ENCODE measurements at regions not wholly inside any gene's neighbourhood (a gene's known extent, or its start where the extent isn't known, plus 50 kb on each side); places are given as distances from the start of the nearest gene placed in this dataset.

- no peak for DNase-seq
Measured at GRCh38 chr4:124396333-124396732, 316.2 kb downstream of the ANKRD50 start.

DNA sequence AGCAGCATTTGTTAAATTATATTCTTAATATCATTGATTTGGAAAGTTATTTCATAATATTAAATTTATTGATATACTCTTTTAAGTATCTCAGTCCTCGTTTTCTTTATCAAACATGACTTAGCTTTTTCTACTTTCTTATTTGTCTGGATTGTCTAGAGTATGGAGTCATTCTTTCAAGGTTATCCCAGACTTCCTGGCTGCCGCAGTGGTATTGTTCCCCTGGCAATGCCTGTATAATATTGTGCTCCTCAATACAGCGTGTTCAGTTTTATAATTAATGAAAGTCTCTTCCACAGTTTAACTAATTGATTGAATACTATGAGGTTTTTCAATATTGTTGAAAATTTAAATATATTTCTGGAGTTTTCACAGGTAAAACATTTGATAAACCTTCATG lies 310.9 kb downstream of the ANKRD50 start:
- no peak for DNase-seq

GRCh38 chr4:124409044-124409443 lies 303.5 kb downstream of the ANKRD50 start:
- DNase-seq: no peak

- no peak for DNase-seq
Measured at GRCh38 chr4:124414276-124415040, 298.1 kb downstream of the ANKRD50 start.

DNA sequence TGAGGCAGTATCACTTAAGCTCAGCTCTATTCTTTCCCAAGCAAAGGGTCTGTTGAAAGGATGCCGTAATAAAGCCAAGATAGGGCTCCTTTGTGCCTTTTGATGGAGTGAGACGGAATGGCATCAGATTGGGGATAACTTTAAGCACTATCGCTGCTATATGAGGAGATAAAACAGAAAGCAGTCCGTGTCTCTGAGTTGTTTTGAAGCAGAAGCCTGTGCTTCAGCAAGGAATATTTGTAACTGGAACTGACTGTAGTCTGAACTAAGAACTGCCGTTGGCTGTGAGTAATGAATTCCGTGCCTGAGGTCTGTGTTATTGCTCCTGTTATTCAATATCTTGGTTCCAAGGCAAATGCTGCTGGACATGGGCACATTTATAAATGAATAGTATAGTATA lies 297.4 kb downstream of the ANKRD50 start:
- DNase-seq: no peak

- no peak for DNase-seq
Measured at GRCh38 chr4:124417371-124417770, 295.2 kb downstream of the ANKRD50 start.

GRCh38 chr4:124420166-124420695 lies 292.3 kb downstream of the ANKRD50 start:
- DNase-seq: no peak

DNA sequence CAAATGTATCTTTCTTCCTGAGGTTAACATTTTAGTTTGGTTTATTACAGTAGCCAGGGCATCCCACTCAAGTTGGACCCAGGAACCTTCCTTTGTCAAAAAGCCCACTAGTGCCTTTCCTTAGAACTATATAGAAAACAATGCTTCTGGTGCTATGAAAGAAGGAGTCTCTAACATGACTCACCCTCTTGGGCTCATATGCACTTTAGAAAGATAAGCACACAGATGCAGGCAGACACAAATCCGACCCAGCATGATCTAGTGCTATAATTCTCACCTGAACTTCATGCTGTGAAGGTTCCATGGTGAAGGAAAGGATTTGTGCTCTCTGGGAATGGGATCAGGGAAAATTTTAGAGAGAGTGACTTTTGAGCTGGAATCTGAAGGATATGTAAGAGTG lies 289.4 kb downstream of the ANKRD50 start:
- no peak for DNase-seq

- no peak for DNase-seq
Measured at GRCh38 chr4:124426279-124426678, 286.3 kb downstream of the ANKRD50 start.

DNA sequence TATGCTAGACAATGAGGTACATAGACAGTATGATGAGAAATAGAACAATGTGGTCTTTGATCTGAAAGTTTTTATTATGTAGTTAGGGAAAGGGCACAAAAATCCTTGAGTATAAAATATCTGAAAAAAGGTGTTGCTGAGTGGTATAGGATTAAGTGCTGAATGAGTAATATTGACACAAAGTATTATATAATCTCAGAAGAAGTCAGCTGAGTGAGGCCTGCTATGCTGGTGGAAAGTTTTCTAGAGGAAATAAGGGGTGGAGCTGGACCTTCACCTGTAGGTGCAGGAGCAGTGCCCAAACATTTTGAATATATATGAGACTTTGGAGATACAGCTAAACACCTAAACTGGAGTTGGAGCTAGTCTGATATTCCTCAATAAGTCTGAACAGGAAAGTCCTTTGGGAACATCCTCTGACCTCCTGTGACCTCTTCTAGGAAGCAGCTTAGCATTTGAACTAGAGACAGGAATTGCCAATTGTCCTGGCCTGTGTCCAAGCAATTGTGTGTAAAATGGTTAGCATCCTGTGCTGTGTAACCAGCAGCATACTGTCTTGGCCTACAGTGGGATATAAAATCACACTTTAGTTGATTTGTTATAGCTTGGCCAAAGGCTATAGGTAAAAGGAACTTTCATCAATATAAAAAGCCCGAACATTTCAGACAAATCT lies 285.3 kb downstream of the ANKRD50 start:
- no peak for DNase-seq

DNA sequence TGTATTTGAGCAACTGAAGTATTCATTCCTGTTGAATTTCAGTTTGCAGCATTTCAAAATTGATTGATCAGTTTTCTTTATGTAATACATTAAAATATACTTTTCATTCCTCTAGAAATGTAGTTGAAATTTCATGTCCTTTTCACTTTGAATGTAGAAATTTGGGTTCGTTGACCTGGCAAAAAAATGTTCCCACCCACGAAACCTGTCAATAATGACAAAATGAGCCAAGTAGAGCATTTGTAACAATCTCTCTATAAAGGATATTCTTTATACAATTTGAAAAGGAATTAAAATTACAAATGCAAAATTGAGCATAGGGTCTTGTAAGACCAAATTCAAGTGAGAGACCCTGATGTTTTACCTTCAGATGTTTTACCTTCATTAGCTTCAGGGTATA lies 283.9 kb downstream of the ANKRD50 start:
- DNase-seq: no peak

DNA sequence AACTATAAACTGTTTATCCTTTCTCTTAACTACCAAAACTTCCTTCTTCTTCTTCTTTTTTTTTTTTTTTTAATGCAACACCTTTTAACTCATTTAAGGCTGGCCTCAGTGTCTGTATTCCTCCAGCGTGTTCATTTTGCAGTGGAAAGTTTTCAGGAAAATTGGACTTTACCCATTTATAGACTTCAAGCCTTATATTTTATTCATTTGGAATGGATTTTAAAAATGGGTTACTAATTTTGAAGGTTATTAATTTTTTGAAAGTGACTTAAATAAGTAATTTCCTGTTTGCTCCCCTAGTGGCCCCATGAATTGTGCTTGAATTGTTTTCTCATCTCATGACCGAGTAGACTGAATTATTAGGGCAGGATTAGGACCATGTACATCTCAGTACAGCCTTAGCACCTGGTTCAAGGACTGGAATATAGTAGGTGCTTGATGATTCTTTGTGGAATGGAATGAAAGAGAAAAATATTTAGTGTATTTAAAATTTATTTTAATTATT lies 282.7 kb downstream of the ANKRD50 start:
- no peak for DNase-seq

GRCh38 chr4:124431653-124432192 lies 280.8 kb downstream of the ANKRD50 start:
- DNase-seq: no peak

GRCh38 chr4:124432500-124432899 lies 280.0 kb downstream of the ANKRD50 start:
- no peak for DNase-seq

- DNase-seq: no peak
Measured at GRCh38 chr4:124433044-124433443, 279.5 kb downstream of the ANKRD50 start.

DNA sequence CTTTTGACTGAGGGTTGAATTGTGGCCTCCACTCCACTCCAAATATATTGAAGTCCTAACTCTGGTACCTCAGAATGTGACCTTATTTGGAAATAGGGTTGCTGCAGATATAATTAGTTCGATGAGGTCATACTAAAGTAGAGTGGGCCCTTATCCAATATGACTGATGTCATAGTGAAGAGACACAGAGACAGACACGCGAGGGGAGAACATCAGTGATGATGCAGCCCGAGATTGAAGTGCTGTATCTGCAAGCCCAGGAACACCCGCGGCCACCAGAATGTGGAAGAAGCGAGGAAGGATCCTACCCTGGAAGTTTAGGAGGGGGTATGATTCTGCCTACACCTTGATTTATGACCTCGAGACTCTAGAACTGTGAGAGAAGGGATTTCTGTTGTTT lies 279.0 kb downstream of the ANKRD50 start:
- DNase-seq: no peak

DNA sequence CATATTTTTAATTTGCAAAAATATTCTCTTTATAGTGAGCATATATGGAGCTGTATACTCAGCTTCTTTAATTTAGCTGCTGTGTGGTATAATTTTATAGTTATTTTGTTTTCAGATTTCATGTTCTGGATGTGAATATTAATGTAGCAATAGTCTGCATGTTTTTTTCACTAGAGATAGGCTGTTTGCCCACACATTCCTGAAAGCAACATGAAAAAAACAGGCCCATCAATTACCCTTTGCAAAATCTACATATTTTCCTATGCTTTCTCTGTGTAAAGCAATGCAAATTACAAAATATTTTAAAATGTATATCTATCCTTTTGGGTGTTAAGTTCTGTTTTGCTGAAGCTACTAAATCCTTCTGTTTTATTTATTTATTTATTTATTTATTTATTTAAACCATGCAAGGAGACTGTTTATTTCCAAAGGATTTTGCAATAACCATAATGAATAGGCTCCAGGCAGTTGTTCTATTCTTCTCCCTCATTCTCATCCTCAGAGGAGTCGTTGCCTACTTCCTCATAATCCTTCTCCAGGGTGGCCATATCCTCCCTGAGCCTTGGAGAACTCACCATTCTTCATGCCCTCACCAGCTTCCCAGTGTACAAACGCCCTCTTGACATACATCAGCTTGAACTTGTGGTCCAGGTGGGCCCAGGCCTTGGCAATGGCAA lies 277.1 kb downstream of the ANKRD50 start:
- DNase-seq: no peak

DNA sequence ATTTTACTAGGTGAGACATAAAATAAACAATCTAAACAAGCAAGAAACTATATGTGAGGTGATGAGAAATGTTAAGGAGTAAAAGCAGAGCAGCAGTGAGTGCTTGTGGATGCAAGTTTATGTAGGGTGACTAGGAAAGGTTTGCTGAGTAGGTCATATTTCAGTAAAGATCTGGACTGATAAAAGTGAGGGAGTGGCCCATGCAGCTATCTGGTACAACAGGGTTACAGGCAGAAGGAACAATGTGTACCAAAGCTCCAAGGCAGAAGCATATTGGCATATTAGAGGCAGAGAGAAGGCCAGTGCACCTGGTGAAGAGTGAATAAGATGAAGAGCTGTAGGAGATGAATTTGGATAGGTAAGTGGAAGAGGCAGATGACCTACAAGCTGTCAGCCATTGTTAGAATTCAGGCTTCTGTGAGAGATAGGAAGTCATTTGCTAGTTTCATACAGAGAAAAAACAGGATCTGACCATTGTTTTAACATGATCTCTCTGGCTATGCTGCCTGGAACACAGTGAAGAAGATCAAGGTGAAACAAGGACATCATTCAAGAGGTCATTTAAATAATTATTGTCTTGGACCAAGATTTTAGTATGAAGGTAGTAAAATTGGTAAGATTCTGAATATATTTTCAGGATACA lies 274.6 kb downstream of the ANKRD50 start:
- no peak for DNase-seq

DNA sequence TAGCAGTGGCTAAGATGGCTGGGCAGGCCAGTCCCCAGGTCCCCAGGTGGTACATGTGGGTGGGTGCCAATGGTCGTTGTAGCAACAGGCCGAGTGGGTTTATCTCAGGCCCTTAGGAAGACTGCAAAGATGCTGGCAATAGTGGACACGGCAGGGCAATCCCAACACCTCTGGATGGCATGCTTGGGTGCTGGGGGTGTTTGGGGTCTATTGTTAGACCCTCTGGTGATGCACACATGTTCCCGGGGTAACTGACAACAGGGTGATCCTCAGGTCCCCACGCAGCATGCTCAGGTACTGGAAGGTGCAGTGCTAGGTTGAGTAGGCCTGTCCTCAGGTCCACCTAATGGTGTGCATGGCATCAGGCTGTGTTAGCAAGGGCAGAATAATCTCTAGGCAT lies 267.5 kb downstream of the ANKRD50 start:
- DNase-seq: no peak

- no peak for DNase-seq
Measured at GRCh38 chr4:124449881-124450280, 262.7 kb downstream of the ANKRD50 start.

DNA sequence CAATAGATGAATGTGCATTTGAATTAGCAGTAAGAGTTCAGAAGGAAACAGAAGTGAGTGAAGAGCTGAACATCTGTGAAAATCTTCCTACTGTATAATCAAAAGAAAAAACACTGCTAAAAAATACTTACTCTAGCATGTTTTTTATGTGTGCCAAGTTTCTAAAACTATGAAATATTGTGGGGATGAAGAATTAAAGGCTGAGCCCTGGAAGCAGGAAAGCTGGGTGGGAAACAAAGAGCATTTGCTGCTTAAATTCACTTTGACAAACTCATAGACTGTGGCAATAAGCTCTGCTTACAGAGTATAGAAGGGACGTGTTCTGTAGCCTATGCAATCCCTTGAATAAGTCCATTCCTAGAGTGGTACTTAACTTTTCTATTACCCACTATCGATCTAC lies 261.7 kb downstream of the ANKRD50 start:
- DNase-seq: no peak

GRCh38 chr4:124454772-124455270 lies 257.7 kb downstream of the ANKRD50 start:
- DNase-seq: no peak

- DNase-seq: no peak
Measured at GRCh38 chr4:124455671-124456070, 256.9 kb downstream of the ANKRD50 start.

Data from CD4-positive, alpha-beta T cell treated with Interleukin-17A for 1 hour (primary cell).